ENCODE measurements at regions not wholly inside any gene's neighbourhood (a gene's known extent, or its start where the extent isn't known, plus 50 kb on each side); places are given as distances from the start of the nearest gene placed in this dataset.

DNA sequence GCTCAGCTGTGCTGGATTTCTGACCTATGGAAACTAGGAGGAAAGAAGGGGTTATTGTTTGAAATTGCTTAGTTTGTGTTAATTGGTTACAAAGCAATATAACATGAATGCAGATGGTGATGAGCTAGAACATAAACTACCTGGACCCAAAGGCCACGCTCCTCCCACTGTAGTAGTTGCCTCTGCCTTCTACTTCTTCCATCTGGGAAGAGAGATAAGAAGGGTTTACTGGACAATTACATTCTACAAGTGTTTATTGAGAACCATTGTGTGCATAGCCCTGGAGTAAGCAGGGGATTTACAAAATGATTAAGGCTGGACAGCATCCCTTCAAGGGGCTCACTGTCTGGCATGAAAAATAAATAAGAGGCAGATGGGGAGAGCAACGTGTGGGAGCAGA, 355.3 kb upstream of the TRPC7 start:
- Histone ChIP-seq H3K27ac (no peak overlapping the region), H3K27me3 (no peaks in the 10 kb centered on the region), H3K9me3 (no peaks in the 10 kb centered on the region), H3K4me1 (no peaks in the 10 kb centered on the region), H3K36me3 (no peaks in the 10 kb centered on the region), H3K4me3 (no peak overlapping the region)
- no peak for DNase-seq (ENCODE audit: low spot score)
- TF ChIP-seq, protein P1, sequence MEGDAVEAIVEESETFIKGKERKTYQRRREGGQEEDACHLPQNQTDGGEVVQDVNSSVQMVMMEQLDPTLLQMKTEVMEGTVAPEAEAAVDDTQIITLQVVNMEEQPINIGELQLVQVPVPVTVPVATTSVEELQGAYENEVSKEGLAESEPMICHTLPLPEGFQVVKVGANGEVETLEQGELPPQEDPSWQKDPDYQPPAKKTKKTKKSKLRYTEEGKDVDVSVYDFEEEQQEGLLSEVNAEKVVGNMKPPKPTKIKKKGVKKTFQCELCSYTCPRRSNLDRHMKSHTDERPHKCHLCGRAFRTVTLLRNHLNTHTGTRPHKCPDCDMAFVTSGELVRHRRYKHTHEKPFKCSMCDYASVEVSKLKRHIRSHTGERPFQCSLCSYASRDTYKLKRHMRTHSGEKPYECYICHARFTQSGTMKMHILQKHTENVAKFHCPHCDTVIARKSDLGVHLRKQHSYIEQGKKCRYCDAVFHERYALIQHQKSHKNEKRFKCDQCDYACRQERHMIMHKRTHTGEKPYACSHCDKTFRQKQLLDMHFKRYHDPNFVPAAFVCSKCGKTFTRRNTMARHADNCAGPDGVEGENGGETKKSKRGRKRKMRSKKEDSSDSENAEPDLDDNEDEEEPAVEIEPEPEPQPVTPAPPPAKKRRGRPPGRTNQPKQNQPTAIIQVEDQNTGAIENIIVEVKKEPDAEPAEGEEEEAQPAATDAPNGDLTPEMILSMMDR (IDR thresholded peaks at IDR 0.05): no peak

- Histone ChIP-seq H3K27ac (no peak overlapping the region), H3K27me3 (no peaks in the 10 kb centered on the region), H3K4me1 (no peaks in the 10 kb centered on the region), H3K9me3 (no peaks in the 10 kb centered on the region), H3K4me3 (no peak overlapping the region), H3K36me3 (no peaks in the 10 kb centered on the region)
- TF ChIP-seq, protein P1 (IDR thresholded peaks at IDR 0.05): no peak
- no peak for DNase-seq (ENCODE audit: low spot score)
Observed at GRCh38 chr5:136717917-136718316, 352.6 kb upstream of the TRPC7 start.

DNA sequence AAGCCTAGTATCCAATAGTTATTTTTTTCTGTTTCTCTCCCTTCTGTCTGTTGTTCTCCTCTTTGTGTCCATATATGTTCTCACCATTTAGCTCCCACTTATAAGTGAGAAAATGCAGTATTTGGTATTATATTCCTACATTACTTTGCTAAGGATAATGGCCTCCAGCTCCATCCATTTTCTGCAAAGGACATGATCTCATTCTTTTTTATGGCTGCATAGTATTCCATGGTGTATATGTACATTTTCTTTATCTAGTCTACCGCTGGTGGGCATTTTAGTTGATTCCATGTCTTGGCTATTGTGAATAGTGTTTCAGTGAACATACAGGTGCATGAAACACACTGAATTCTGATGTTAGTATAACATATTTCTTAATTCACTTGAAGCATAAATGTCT, 348.9 kb upstream of the TRPC7 start:
- no peaks in the 10 kb centered on the region for H3K27me3 ChIP-seq
- H3K27ac ChIP-seq: no peak overlapping the region
- H3K9me3 ChIP-seq: no peaks in the 10 kb centered on the region
- DNase-seq (ENCODE audit: low spot score): no peak
- TF ChIP-seq, protein P1 (IDR thresholded peaks at IDR 0.05): no peak
- H3K4me1 ChIP-seq: no peaks in the 10 kb centered on the region
- no peak overlapping the region for H3K4me3 ChIP-seq
- no peaks in the 10 kb centered on the region for H3K36me3 ChIP-seq

- Histone ChIP-seq H3K9me3 (no peaks in the 10 kb centered on the region), H3K36me3 (no peaks in the 10 kb centered on the region), H3K27ac (no peak overlapping the region), H3K4me3 (no peak overlapping the region), H3K4me1 (no peaks in the 10 kb centered on the region), H3K27me3 (no peaks in the 10 kb centered on the region)
- no peak for DNase-seq (ENCODE audit: low spot score)
- TF ChIP-seq, protein P1 (IDR thresholded peaks at IDR 0.05): no peak
Observed at GRCh38 chr5:136712628-136713027, 347.3 kb upstream of the TRPC7 start.

DNA sequence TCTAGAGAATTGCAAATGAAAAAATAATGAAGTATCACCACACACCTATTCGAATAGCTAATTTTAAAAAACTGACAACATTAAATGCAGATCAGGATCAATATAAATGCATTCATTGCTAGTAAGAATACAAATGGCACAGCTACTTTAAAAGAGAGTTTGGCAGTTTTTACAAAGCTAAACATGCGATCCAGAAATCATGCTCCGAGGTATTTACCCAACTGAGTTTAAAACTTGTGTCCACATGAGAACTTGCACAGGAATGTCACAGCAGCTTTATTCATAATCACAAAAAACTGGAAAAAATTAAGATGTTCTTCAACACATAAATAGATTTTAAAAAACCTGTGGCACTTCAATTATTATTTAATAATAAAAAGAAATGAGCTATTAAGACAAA, 345.5 kb upstream of the TRPC7 start:
- H3K4me1 ChIP-seq: no peaks in the 10 kb centered on the region
- TF ChIP-seq, protein P1 (IDR thresholded peaks at IDR 0.05): no peak
- no peaks in the 10 kb centered on the region for H3K9me3 ChIP-seq
- H3K4me3 ChIP-seq: no peak overlapping the region
- H3K36me3 ChIP-seq: no peaks in the 10 kb centered on the region
- no peak for DNase-seq (ENCODE audit: low spot score)
- H3K27me3 ChIP-seq: no peaks in the 10 kb centered on the region
- H3K27ac ChIP-seq: no peak overlapping the region

DNA sequence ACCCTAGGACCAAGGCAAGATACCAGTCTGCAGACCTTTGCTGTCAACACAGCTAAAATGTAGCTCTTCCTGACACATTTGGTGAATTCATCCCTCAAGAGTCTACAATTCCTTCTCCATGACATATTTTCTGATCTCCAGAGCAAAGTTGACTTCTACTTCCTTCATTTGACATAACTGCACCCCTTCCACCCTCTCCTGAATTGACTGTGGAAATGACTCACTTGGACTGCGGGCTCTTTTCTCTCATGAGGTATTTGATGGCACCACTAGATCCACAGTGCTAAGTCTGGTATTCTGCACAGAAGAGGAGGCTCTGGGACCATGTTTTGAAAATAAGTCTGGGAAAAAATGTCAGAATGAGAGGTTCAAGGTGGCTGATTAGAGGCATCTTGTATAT, 338.4 kb upstream of the TRPC7 start:
- TF ChIP-seq, protein P1 (IDR thresholded peaks at IDR 0.05): no peak
- no peaks in the 10 kb centered on the region for H3K27me3 ChIP-seq
- DNase-seq (ENCODE audit: low spot score): no peak

More for the DNA sequence above, 338.4 kb upstream of the TRPC7 start:
- H3K4me1 ChIP-seq: no peaks in the 10 kb centered on the region
- H3K36me3 ChIP-seq: no peaks in the 10 kb centered on the region
- no peak overlapping the region for H3K27ac ChIP-seq
- no peak overlapping the region for H3K4me3 ChIP-seq
- H3K9me3 ChIP-seq: no peaks in the 10 kb centered on the region

Measured in right atrium auricular region (tissue), 2 donors.